ENCODE measurements at regions not wholly inside any gene's neighbourhood (a gene's known extent, or its start where the extent isn't known, plus 50 kb on each side); places are given as distances from the start of the nearest gene placed in this dataset.

- WGBS (ENCODE audit: low lambda C conversion rate, missing lambda C conversion rate) = 84% methylated on average over 11 of the region's 11 CpGs
- Histone ChIP-seq H3K27me3 (no peaks in the 10 kb centered on the region), H2AFZ (no peak overlapping the region), H3K79me2 (no peaks in the 10 kb centered on the region), H3K4me1 (ENCODE audit: insufficient read depth) (peaks cover 23% of the 10 kb centered on the region), H4K20me1 (ENCODE audit: insufficient read depth, poor library complexity, severe bottlenecking) (no peaks in the 10 kb centered on the region), H3K9me2 (replicated peaks; ENCODE audit: insufficient read depth) (no peaks in the 10 kb centered on the region), H3K9me3 (ENCODE audit: low read depth) (no peaks in the 10 kb centered on the region), H3K36me3 (replicated peaks; ENCODE audit: insufficient read depth, low read depth) (no peaks in the 10 kb centered on the region), H3K4me2 (peak overlapping the region; percentile 40), H3K4me3 (no peak overlapping the region), H3K27ac (peak overlapping the region; percentile 56)
- peak; percentile 30 for DNase-seq (ENCODE audit: low spot score)
- no peak for TF ChIP-seq EZH2 (IDR thresholded peaks at IDR 0.05; ENCODE audit: borderline replicate concordance)
Measured at GRCh38 chr15:29917600-29918597, 95.6 kb upstream of the TJP1 start.

GRCh38 chr15:29914511-29914926, 92.3 kb upstream of the TJP1 start:
- no peaks in the 10 kb centered on the region for H3K79me2 ChIP-seq
- H2AFZ ChIP-seq = no peak overlapping the region
- H3K4me1 ChIP-seq (ENCODE audit: insufficient read depth) = peaks cover 20% of the 10 kb centered on the region
- H3K9me3 ChIP-seq (ENCODE audit: low read depth) = no peaks in the 10 kb centered on the region
- DNase-seq (ENCODE audit: low spot score) = no peak
- no peak overlapping the region for H3K27ac ChIP-seq
- no peaks in the 10 kb centered on the region for H3K27me3 ChIP-seq
- H4K20me1 ChIP-seq (ENCODE audit: insufficient read depth, poor library complexity, severe bottlenecking) = no peaks in the 10 kb centered on the region
- peak overlapping the region; percentile 43 for H3K4me2 ChIP-seq
- no peak overlapping the region for H3K4me3 ChIP-seq
- WGBS (ENCODE audit: low lambda C conversion rate, missing lambda C conversion rate) = 46% methylated on average over 7 of the region's 7 CpGs
- no peak for TF ChIP-seq EZH2phosphoT487 (IDR thresholded peaks at IDR 0.05; ENCODE audit: low read depth, severe bottlenecking, unreplicated experiment)
- no peak for TF ChIP-seq EZH2 (IDR thresholded peaks at IDR 0.05; ENCODE audit: borderline replicate concordance)
- TF ChIP-seq CTCF (IDR thresholded peaks at IDR 0.05; ENCODE audit: poor library complexity) = no peak
- H3K36me3 ChIP-seq (replicated peaks; ENCODE audit: insufficient read depth, low read depth) = no peaks in the 10 kb centered on the region
- no peaks in the 10 kb centered on the region for H3K9me2 ChIP-seq (replicated peaks; ENCODE audit: insufficient read depth)

- Histone ChIP-seq H3K27me3 (no peaks in the 10 kb centered on the region), H2AFZ (no peak overlapping the region), H3K27ac (peak overlapping the region; percentile 0), H3K9me2 (replicated peaks; ENCODE audit: insufficient read depth) (no peaks in the 10 kb centered on the region), H3K79me2 (no peaks in the 10 kb centered on the region), H3K9me3 (ENCODE audit: low read depth) (no peaks in the 10 kb centered on the region), H3K36me3 (replicated peaks; ENCODE audit: insufficient read depth, low read depth) (no peaks in the 10 kb centered on the region), H4K20me1 (ENCODE audit: insufficient read depth, poor library complexity, severe bottlenecking) (no peaks in the 10 kb centered on the region), H3K4me3 (no peak overlapping the region), H3K4me2 (peak overlapping the region; percentile 43), H3K4me1 (ENCODE audit: insufficient read depth) (peaks cover 20% of the 10 kb centered on the region)
- WGBS (ENCODE audit: low lambda C conversion rate, missing lambda C conversion rate) = 23% methylated on average over 4 of the region's 4 CpGs
- TF ChIP-seq EZH2 (IDR thresholded peaks at IDR 0.05; ENCODE audit: borderline replicate concordance) = no peak
- no peak for TF ChIP-seq EZH2phosphoT487 (IDR thresholded peaks at IDR 0.05; ENCODE audit: low read depth, severe bottlenecking, unreplicated experiment)
- TF ChIP-seq CTCF (IDR thresholded peaks at IDR 0.05; ENCODE audit: poor library complexity) = no peak
- DNase-seq (ENCODE audit: low spot score) = no peak
Measured at GRCh38 chr15:29913528-29914135, 91.4 kb upstream of the TJP1 start.

- H2AFZ ChIP-seq = no peak overlapping the region
- WGBS (ENCODE audit: low lambda C conversion rate, missing lambda C conversion rate) = 64% methylated on average over 3 of the region's 3 CpGs
- DNase-seq (ENCODE audit: low spot score) = no peak
- peaks cover 17% of the 10 kb centered on the region for H3K4me1 ChIP-seq (ENCODE audit: insufficient read depth)
- H3K9me3 ChIP-seq (ENCODE audit: low read depth) = no peaks in the 10 kb centered on the region
- no peaks in the 10 kb centered on the region for H4K20me1 ChIP-seq (ENCODE audit: insufficient read depth, poor library complexity, severe bottlenecking)
- H3K79me2 ChIP-seq = no peaks in the 10 kb centered on the region
- H3K9me2 ChIP-seq (replicated peaks; ENCODE audit: insufficient read depth) = no peaks in the 10 kb centered on the region
- no peak for TF ChIP-seq EZH2 (IDR thresholded peaks at IDR 0.05; ENCODE audit: borderline replicate concordance)
- TF ChIP-seq CTCF (IDR thresholded peaks at IDR 0.05; ENCODE audit: poor library complexity) = no peak
- no peak for TF ChIP-seq EZH2phosphoT487 (IDR thresholded peaks at IDR 0.05; ENCODE audit: low read depth, severe bottlenecking, unreplicated experiment)
- no peak overlapping the region for H3K4me2 ChIP-seq
- H3K4me3 ChIP-seq = no peak overlapping the region
- H3K27me3 ChIP-seq = no peaks in the 10 kb centered on the region
- H3K27ac ChIP-seq = no peak overlapping the region
- H3K36me3 ChIP-seq (replicated peaks; ENCODE audit: insufficient read depth, low read depth) = no peaks in the 10 kb centered on the region
Measured at GRCh38 chr15:29911705-29912104, 89.4 kb upstream of the TJP1 start.

All from hepatocyte (in vitro differentiated cells).